A549 (cell line): ENCODE measurements at regions not wholly inside any gene's neighbourhood (a gene's known extent, or its start where the extent isn't known, plus 50 kb on each side); places are given as distances from the start of the nearest gene placed in this dataset.
A peak's percentile ranks its signal among the peaks of the same experiment; 100 is the strongest.

Experiments used
- ATAC-seq, 2 experiments: fragments of 200-7000 bp in 1 of 2; fragments of >200 bp in 1 of 2; cut with Nextera tagmentation in 1 of 2; cut with Tn5 transposase in 1 of 2; 3 replicates each; pipeline versions ENCODE4 v1.8.0 to v1.9.1; 2018 to 2020; ENCODE audit warnings: mild to moderate bottlenecking in 1 of 2, moderate library complexity in 1 of 2
- CTCF ChIA-PET: fragments of 300-600 bp; sonication (Branson Sonifier 250); formaldehyde crosslinking; extraction: SDS; loops from one replicate; lab custom pipeline; 2021; ENCODE audit warnings: antibody characterized with exemption, inconsistent platforms; lab: Yijun Ruan, JAX
- POLR2A ChIA-PET: fragments of 350-600 bp; formaldehyde crosslinking; extraction: SDS; loops from one replicate; lab custom pipeline; 2021; ENCODE audit warnings: antibody characterized with exemption, inconsistent platforms; lab: Yijun Ruan, JAX
- DNase-seq, 2 experiments: peaks; one replicate each; pipeline versions ENCODE4 v3.0.0 to v3.0.0-alpha.2; 2011 to 2016; ENCODE audit warnings: low read depth in 1 of 2, low spot score in 1 of 2
- FAIRE-seq: peaks from 2 replicates; lab custom pipeline; 2011; peaks lifted over from hg19 to GRCh38; lab: Jason Lieb, UNC
- H3K27ac ChIP-seq, 2 experiments: fragments of >200 bp; sonication (Bioruptor Twin); formaldehyde crosslinking; 3 replicates each; pipeline ENCODE4 v1.5.1; 2016 to 2017
- H3K4me1 ChIP-seq: fragments of >200 bp; sonication (Bioruptor Twin); formaldehyde crosslinking; 3 replicates; pipeline ENCODE4 v1.6.1; 2016
- H3K4me2 ChIP-seq: fragments of >200 bp; sonication (Bioruptor Twin); formaldehyde crosslinking; 3 replicates; pipeline ENCODE4 v1.6.1; 2016
- H3K4me3 ChIP-seq: fragments of >200 bp; sonication (Bioruptor Twin); formaldehyde crosslinking; 3 replicates; pipeline ENCODE4 v1.5.1; 2016
- H3K9me3 ChIP-seq: fragments of >200 bp; sonication (Bioruptor Twin); formaldehyde crosslinking; 3 replicates; pipeline ENCODE4 v1.6.1; 2016
- CBX2 ChIP-seq: fragments of 200-600 bp; sonication (generic); IDR thresholded peaks from 2 replicates; pipeline ENCODE4 v1.6.1; 2016; ENCODE audit warnings: low read depth, mild to moderate bottlenecking, borderline replicate concordance
- CBX8 ChIP-seq: fragments of 200-600 bp; sonication (generic); IDR thresholded peaks from 2 replicates; pipeline ENCODE4 v1.6.1; 2016
- EHF ChIP-seq: fragments of 250-450 bp; sonication (Bioruptor Pico); IDR thresholded peaks from 2 replicates; pipeline ENCODE4 v1.5.0; 2020; ENCODE audit warnings: mild to moderate bottlenecking
- ESRRA ChIP-seq: fragments of 150-350 bp; IDR thresholded peaks from 2 replicates; pipeline ENCODE4 v1.6.1; 2014; ENCODE audit warnings: mild to moderate bottlenecking, low read length, borderline replicate concordance
- GATA3 ChIP-seq: IDR thresholded peaks from 2 replicates; pipeline ENCODE4 v1.6.1; 2012; ENCODE audit warnings: borderline replicate concordance
- HEYL ChIP-seq: fragments of 250-450 bp; sonication (Bioruptor Pico); IDR thresholded peaks from 2 replicates; pipeline ENCODE4 v1.8.0; 2021; ENCODE audit warnings: mild to moderate bottlenecking, moderate library complexity
- KDM1A ChIP-seq: fragments of 200-600 bp; sonication (generic); IDR thresholded peaks from 2 replicates; pipeline ENCODE4 v1.6.1; 2016; ENCODE audit warnings: low read depth, mild to moderate bottlenecking
- MAFK ChIP-seq: fragments of 450-650 bp; IDR thresholded peaks from 2 replicates; pipeline ENCODE4 v1.6.1; 2014; ENCODE audit not compliant: partially characterized antibody
- NFE2L2 ChIP-seq: fragments of 150-350 bp; conservative IDR thresholded peaks from 2 replicates; pipeline ENCODE4 v1.6.1; 2014; ENCODE audit warnings: low read length
- POLR2A ChIP-seq: IDR thresholded peaks from 2 replicates; pipeline ENCODE4 v1.6.1; 2012; ENCODE audit warnings: mild to moderate bottlenecking, low read length
- POLR2AphosphoS2 ChIP-seq: conservative IDR thresholded peaks from 2 replicates; pipeline ENCODE4 v1.6.1; 2012; ENCODE audit warnings: low read length, improper control_type of control experiment, inconsistent platforms
- RAD21 ChIP-seq, 2 experiments: fragments of >200 bp in 1 of 2; sonication (Bioruptor Twin) in 1 of 2; formaldehyde crosslinking in 1 of 2; IDR thresholded peaks in 1 of 2; conservative IDR thresholded peaks in 1 of 2; 2 replicates in 1 of 2; 3 replicates in 1 of 2; pipeline ENCODE4 v1.6.1; 2012 to 2018; ENCODE audit warnings: inconsistent platforms in 1 of 2
- RCOR1 ChIP-seq: fragments of 150-350 bp; IDR thresholded peaks from 2 replicates; pipeline ENCODE4 v1.6.1; 2014; ENCODE audit warnings: antibody characterized with exemption, low read length, low read depth
- RNF2 ChIP-seq: fragments of 200-600 bp; sonication (generic); IDR thresholded peaks from 2 replicates; pipeline ENCODE4 v1.6.1; 2016; ENCODE audit warnings: low read depth, mild to moderate bottlenecking, antibody characterized with exemption, moderate library complexity, borderline replicate concordance
- SREBF2 ChIP-seq: fragments of 450-650 bp; IDR thresholded peaks from 2 replicates; pipeline ENCODE4 v1.6.1; 2014; ENCODE audit warnings: mild to moderate bottlenecking, moderate library complexity
- ZNF302 ChIP-seq: fragments of 250-450 bp; sonication (Bioruptor Pico); IDR thresholded peaks from 2 replicates; pipeline ENCODE4 v1.9.0; 2021; ENCODE audit warnings: inconsistent platforms, mild to moderate bottlenecking, moderate library complexity
- ZSCAN20 ChIP-seq: fragments of 250-450 bp; sonication (Bioruptor Pico); IDR thresholded peaks from 2 replicates; pipeline ENCODE4 v1.8.0; 2022; ENCODE audit warnings: mild to moderate bottlenecking, moderate library complexity
- WGBS: methylation state at CpG from one replicate; pipeline ENCODE4 v1.1.6; 2017; ENCODE audit errors: missing lambda C conversion rate; 5-methylcytosine and 5-hydroxymethylcytosine counted together
- TF ChIP-seq, protein P1 (sequence below): fragments of 200-600 bp; sonication (generic); IDR thresholded peaks from 2 replicates; pipeline ENCODE4 v1.6.1; 2016; ENCODE audit warnings: antibody characterized with exemption, mild to moderate bottlenecking, moderate library complexity

DNA sequence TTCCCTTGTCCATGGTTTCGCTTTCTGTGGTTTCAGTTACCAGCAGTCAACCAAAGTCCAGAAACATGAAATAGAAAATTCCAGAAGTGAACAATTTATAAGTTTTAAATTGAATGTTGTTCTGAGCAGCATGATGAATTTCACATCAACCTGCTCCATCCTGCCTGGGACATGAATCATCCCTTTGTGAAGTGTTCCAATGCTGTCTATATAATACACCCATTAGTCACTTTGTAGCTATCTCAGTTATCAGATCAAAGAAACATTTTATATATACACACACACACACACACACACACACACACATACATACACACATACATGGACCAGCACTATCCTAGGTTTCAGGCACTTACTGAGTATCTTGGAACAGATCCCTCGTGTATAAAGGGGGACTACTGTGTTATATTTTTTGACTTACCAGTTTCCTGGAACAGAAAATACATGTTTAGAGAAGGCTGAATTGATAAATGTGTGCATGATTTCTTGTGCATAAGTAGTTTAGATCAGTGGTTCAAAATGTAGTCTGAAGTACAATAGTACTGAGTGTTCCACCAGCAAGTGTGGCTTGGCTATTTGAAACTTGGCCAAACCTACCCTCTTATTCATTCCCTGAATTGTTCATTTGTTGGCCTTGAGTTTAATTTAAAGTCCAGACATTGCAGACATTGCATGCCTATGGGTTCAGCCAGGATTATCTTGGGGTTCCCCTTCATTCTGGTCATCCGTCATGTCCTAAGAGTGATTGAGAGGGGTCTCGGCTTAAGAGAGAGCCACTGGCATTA, 510.0 kb downstream of the GADD45G start:
- Histone ChIP-seq H3K9me3 (no peaks in the 10 kb centered on the region), H3K4me1 (no peaks in the 10 kb centered on the region), H3K4me2 (no peak overlapping the region), H3K4me3 (no peak overlapping the region), H3K27ac (no peak overlapping the region)
- FAIRE-seq = no peak
- DNase-seq = no peak
- no peak for ATAC-seq
- TF ChIP-seq RNF2 (no peak), ESRRA (no peak), CBX2 (no peak), SREBF2 (no peak), KDM1A (no peak), HEYL (no peak), POLR2A (no peak)
- TF ChIP-seq, protein P1, sequence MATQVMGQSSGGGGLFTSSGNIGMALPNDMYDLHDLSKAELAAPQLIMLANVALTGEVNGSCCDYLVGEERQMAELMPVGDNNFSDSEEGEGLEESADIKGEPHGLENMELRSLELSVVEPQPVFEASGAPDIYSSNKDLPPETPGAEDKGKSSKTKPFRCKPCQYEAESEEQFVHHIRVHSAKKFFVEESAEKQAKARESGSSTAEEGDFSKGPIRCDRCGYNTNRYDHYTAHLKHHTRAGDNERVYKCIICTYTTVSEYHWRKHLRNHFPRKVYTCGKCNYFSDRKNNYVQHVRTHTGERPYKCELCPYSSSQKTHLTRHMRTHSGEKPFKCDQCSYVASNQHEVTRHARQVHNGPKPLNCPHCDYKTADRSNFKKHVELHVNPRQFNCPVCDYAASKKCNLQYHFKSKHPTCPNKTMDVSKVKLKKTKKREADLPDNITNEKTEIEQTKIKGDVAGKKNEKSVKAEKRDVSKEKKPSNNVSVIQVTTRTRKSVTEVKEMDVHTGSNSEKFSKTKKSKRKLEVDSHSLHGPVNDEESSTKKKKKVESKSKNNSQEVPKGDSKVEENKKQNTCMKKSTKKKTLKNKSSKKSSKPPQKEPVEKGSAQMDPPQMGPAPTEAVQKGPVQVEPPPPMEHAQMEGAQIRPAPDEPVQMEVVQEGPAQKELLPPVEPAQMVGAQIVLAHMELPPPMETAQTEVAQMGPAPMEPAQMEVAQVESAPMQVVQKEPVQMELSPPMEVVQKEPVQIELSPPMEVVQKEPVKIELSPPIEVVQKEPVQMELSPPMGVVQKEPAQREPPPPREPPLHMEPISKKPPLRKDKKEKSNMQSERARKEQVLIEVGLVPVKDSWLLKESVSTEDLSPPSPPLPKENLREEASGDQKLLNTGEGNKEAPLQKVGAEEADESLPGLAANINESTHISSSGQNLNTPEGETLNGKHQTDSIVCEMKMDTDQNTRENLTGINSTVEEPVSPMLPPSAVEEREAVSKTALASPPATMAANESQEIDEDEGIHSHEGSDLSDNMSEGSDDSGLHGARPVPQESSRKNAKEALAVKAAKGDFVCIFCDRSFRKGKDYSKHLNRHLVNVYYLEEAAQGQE = no peak
- POLR2A ChIA-PET = no interaction called here
- 45% methylated on average over 4 of the region's 4 CpGs for WGBS
- CTCF ChIA-PET = interaction anchor here (1.1 to 3.1 kb wide), 2 partner anchors 12 to 517 kb away, joined by 3 to 20 read pairs; no protein-coding TSS in a partner anchor

DNA sequence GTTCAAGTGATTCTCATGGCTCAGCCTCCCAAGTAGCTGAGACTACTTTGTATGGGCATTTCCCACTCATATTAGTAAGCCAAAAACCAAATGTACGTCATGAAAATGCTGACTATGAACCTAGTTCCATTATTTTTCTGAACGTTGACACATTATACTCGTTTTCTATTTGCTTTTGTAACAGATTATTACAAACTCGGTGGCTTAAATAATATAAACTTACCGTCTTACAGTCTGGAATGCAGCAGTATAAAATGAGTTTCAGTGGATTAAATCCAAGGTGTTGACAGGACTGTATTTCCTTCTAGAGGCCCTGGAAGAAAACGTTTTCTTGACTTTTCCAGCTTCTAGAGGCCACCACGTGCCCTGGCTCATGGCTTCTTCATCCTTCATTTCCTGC, 517.0 kb downstream of the GADD45G start:
- POLR2A ChIA-PET = no interaction called here
- CTCF ChIA-PET = interaction anchor here (0.6 to 4.2 kb wide), 9 partner anchors 20 to 1091 kb away, joined by 3 to 15 read pairs (median 5); no protein-coding TSS in a partner anchor
- no peak overlapping the region for H3K4me2 ChIP-seq

DNA sequence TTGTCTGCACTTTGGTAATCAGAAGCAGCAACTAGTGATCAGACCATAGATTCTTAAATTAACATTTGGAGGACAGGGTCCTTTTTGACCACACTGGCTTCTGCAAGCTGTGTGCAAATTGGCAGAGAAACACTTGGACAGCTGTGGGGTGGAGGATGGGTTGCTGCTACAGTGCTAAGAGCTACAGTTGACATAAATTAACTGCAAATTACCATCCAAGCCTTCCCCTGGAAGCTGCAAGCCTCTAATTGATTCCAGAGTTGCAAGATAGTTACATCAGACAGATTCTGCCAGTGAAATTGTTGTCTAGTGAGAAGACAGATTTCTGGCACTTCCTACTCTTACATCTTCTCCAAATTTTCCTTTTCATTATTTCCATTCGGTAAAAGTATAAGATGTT, 517.7 kb downstream of the DIRAS2 start:
- ATAC-seq (no peak), FAIRE-seq (no peak), DNase-seq (no peak)
- ChIA-PET CTCF (no interaction called here), POLR2A (no interaction called here)
- Histone ChIP-seq H3K4me2 (no peak overlapping the region), H3K4me1 (no peaks in the 10 kb centered on the region), H3K27ac (no peak overlapping the region), H3K9me3 (0 out of 3 replicates have a peak, but pooled peaks cover 2% of the 10 kb centered on the region), H3K4me3 (no peak overlapping the region)
- WGBS = 38% methylated on average over 1 of the region's 1 CpG
- TF ChIP-seq RNF2 (no peak), RCOR1 (no peak), POLR2AphosphoS2 (no peak), ZSCAN20 (CRISPR knock-in tag) (no peak), EHF (no peak), ZNF302 (no peak), CBX8 (no peak), GATA3 (no peak), RAD21 (conservative IDR thresholded peaks at IDR 0.05 in 1 of 2, IDR thresholded peaks at IDR 0.05 in 1 of 2) (no peak)
- TF ChIP-seq, protein P1 = no peak

More for the DNA sequence above, 517.0 kb downstream of the GADD45G start:
- FAIRE-seq (no peak), DNase-seq (no peak), ATAC-seq (no peak)
- no peak for TF ChIP-seq KDM1A
- peak; percentile 15 for TF ChIP-seq MAFK
- no peak for TF ChIP-seq NFE2L2
- no peak for TF ChIP-seq RCOR1
- TF ChIP-seq EHF = no peak
- WGBS = 32% methylated on average over 7 of the region's 7 CpGs
- H3K4me3 ChIP-seq = no peak overlapping the region
- H3K4me1 ChIP-seq = no peaks in the 10 kb centered on the region
- H3K9me3 ChIP-seq = 0 out of 3 replicates have a peak, but pooled peaks cover 2% of the 10 kb centered on the region
- no peak overlapping the region for H3K27ac ChIP-seq
